CD4-positive, alpha-beta memory T cell (primary cell): ENCODE measurements at regions not wholly inside any gene's neighbourhood (a gene's known extent, or its start where the extent isn't known, plus 50 kb on each side); places are given as distances from the start of the nearest gene placed in this dataset.

ENCODE experiments used
- CTCF ChIA-PET: fragments of 350-600 bp; sonication (Branson Sonifier 250); formaldehyde crosslinking; loops from one replicate; lab custom pipeline; 2021; ENCODE audit warnings: inconsistent platforms; ENCODE audit not compliant: partially characterized antibody; lab: Charles Lee
- POLR2A ChIA-PET: fragments of 350-600 bp; sonication (Branson Sonifier 250); formaldehyde crosslinking; loops from one replicate; lab custom pipeline; 2021; ENCODE audit not compliant: partially characterized antibody; lab: Charles Lee
- DNase-seq, 5 donors: peaks; one replicate each; pipeline versions ENCODE4 v3.0.0 to v3.0.0-alpha.2; 2020 to 2022; ENCODE audit warnings: mixed read lengths in 1 of 5
- H3K27ac ChIP-seq: one replicate; pipeline ENCODE4 v1.7.0; 2013; ENCODE audit warnings: low read depth, low read length
- H3K27me3 ChIP-seq: 2 replicates; pipeline ENCODE4 v1.7.0; 2013; ENCODE audit warnings: mild to moderate bottlenecking, low read length, moderate library complexity; ENCODE audit not compliant: insufficient read depth
- H3K36me3 ChIP-seq: 2 replicates; pipeline ENCODE4 v1.7.0; 2013; ENCODE audit warnings: mild to moderate bottlenecking, low read length, moderate library complexity; ENCODE audit not compliant: insufficient read depth
- H3K4me1 ChIP-seq: 2 replicates; pipeline ENCODE4 v1.7.0; 2013; ENCODE audit warnings: mild to moderate bottlenecking, low read length, moderate library complexity; ENCODE audit not compliant: insufficient read depth
- H3K4me3 ChIP-seq, 2 donors: one replicate each; pipeline ENCODE4 v1.7.0; 2013; ENCODE audit warnings: low read length in 2 of 2, mild to moderate bottlenecking in 1 of 2
- H3K9me3 ChIP-seq, 2 donors: one replicate each; pipeline ENCODE4 v1.7.0; 2013; ENCODE audit warnings: low read length in 2 of 2, control low read depth in 1 of 2; ENCODE audit not compliant: control insufficient read depth in 1 of 2
- H3K27ac Mint-ChIP-seq, 7 donors: one replicate each; pipeline ENCODE4 v1.8.0; 2020 to 2021; ENCODE audit warnings: mixed read lengths in 7 of 7, mild to moderate bottlenecking in 6 of 7, inconsistent platforms in 3 of 7, moderate library complexity in 3 of 7
- H3K27me3 Mint-ChIP-seq, 2 donors: one replicate each; pipeline ENCODE4 v1.8.0; 2020 to 2021; ENCODE audit warnings: mixed read lengths in 2 of 2
- H3K36me3 Mint-ChIP-seq, 2 donors: one replicate each; pipeline ENCODE4 v1.8.0; 2020 to 2021; ENCODE audit warnings: mixed read lengths in 2 of 2, inconsistent platforms in 1 of 2, mild to moderate bottlenecking in 1 of 2
- H3K4me1 Mint-ChIP-seq, 4 donors: one replicate each; pipeline ENCODE4 v1.8.0; 2020 to 2021; ENCODE audit warnings: mixed read lengths in 4 of 4, mild to moderate bottlenecking in 1 of 4
- H3K4me3 Mint-ChIP-seq, 8 donors: one replicate each; pipeline ENCODE4 v1.8.0; 2020 to 2021; ENCODE audit warnings: mixed read lengths in 8 of 8, mild to moderate bottlenecking in 7 of 8, moderate library complexity in 6 of 8, inconsistent platforms in 3 of 8
- H3K9me3 Mint-ChIP-seq, 8 donors: one replicate each; pipeline ENCODE4 v1.8.0; 2020 to 2021; ENCODE audit warnings: mixed read lengths in 8 of 8, mild to moderate bottlenecking in 5 of 8, inconsistent platforms in 3 of 8, moderate library complexity in 1 of 8
- intact Hi-C: fragments of 100-400 bp; cut with micrococcal nuclease; formaldehyde crosslinking; loops from one replicate; pipeline ENCODE4 v1.15.1; 2023

DNA sequence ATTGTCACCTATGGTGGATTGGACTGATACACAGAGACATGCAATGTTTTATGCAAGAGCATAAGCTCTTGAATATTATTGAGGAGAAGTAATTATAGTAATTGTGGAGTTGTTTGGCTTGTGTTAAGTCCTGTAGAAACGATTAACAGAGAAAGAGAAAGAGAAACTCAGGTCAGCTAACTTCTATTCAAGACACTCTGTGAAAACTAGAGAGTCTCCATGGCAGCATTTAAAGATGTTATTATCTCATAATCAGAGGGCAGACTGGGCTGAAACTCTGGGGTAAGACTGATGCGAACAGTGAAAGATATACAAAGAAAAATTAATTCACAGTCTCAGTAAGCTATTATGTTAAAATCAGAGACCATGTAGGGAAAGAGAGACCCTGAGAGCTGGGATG, 625.7 kb downstream of the FAT4 start:
- Mint-ChIP-seq H3K4me1 (no peaks in the 10 kb centered on the region), H3K36me3 (no peaks in the 10 kb centered on the region), H3K9me3 (peaks cover 0 to 17% (median 4%) of the 10 kb centered on the region in 8 donors), H3K27me3 (no peaks in the 10 kb centered on the region), H3K27ac (no peak overlapping the region), H3K4me3 (no peak overlapping the region)
- POLR2A ChIA-PET, result no interaction called here
- no peak overlapping the region for H3K27ac ChIP-seq
- no peaks in the 10 kb centered on the region for H3K27me3 ChIP-seq
- H3K9me3 ChIP-seq, result peaks cover 0 to 5% of the 10 kb centered on the region in 2 donors
- H3K36me3 ChIP-seq, result no peaks in the 10 kb centered on the region
- CTCF ChIA-PET, result no interaction called here
- DNase-seq, result no peak
- intact Hi-C loops, result no loop called here
- H3K4me3 ChIP-seq, result no peak overlapping the region
- H3K4me1 ChIP-seq, result no peaks in the 10 kb centered on the region

DNA sequence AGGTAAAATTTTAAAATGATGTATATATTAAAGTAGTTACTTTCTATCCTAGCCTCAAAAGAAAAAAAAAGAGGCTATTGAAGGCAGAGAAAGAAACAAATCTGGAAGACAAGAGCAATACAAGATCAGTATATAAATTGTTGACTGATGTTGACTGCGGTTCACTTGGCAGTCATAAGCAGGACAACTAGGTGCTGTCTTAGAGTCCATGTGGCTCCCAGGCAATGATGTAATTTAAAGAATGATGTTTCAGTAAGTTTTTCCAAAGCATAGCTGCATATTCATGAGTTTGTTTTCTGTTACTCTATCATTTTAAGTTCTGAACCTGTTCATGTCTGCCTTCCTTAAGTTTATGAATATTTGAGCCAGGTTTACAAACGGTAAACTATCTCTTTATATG, 630.2 kb downstream of the FAT4 start:
- no peak overlapping the region for H3K27ac ChIP-seq
- no peaks in the 10 kb centered on the region for H3K36me3 ChIP-seq
- no peak for DNase-seq
- Mint-ChIP-seq H3K9me3 (peaks cover 0 to 12% (median 2%) of the 10 kb centered on the region in 8 donors), H3K36me3 (no peaks in the 10 kb centered on the region), H3K4me3 (no peak overlapping the region), H3K27me3 (no peaks in the 10 kb centered on the region), H3K27ac (no peak overlapping the region), H3K4me1 (no peaks in the 10 kb centered on the region)
- peaks cover 0 to under 1% of the 10 kb centered on the region in 2 donors for H3K9me3 ChIP-seq
- H3K4me3 ChIP-seq, result no peak overlapping the region
- CTCF ChIA-PET, result no interaction called here
- POLR2A ChIA-PET, result no interaction called here
- H3K27me3 ChIP-seq, result no peaks in the 10 kb centered on the region
- no peaks in the 10 kb centered on the region for H3K4me1 ChIP-seq
- intact Hi-C loops, result no loop called here

DNA sequence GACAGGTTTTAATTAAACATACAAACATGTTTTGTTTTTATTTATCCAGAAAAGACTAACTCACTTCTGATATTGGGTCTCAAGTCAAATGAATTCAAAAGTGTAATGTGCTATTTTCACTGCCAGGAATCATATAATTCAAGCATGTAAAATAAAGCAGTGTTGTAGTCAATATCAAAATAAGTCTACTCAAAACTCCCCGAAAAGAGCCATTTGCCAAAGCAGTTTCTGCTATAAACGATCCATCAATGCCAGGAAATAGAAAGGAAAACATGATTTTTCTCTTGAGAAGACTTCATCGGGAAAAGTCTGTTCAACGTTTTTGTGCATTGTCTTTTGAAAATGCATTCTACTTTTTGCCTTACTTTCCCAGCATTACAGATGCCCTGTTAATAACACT, 633.3 kb downstream of the FAT4 start:
- no peaks in the 10 kb centered on the region for H3K4me1 Mint-ChIP-seq
- no peaks in the 10 kb centered on the region for H3K36me3 Mint-ChIP-seq
- no peak overlapping the region for H3K4me3 Mint-ChIP-seq
- H3K36me3 ChIP-seq, result no peaks in the 10 kb centered on the region
- no peak overlapping the region for H3K4me3 ChIP-seq
- H3K4me1 ChIP-seq, result no peaks in the 10 kb centered on the region
- intact Hi-C loops, result no loop called here
- ChIA-PET POLR2A (no interaction called here), CTCF (no interaction called here)
- H3K9me3 Mint-ChIP-seq, result peaks cover 0 to 7% (median under 1%) of the 10 kb centered on the region in 8 donors
- H3K27me3 Mint-ChIP-seq, result no peaks in the 10 kb centered on the region
- no peaks in the 10 kb centered on the region for H3K9me3 ChIP-seq
- no peak overlapping the region for H3K27ac Mint-ChIP-seq
- no peak for DNase-seq
- no peak overlapping the region for H3K27ac ChIP-seq
- no peaks in the 10 kb centered on the region for H3K27me3 ChIP-seq

DNA sequence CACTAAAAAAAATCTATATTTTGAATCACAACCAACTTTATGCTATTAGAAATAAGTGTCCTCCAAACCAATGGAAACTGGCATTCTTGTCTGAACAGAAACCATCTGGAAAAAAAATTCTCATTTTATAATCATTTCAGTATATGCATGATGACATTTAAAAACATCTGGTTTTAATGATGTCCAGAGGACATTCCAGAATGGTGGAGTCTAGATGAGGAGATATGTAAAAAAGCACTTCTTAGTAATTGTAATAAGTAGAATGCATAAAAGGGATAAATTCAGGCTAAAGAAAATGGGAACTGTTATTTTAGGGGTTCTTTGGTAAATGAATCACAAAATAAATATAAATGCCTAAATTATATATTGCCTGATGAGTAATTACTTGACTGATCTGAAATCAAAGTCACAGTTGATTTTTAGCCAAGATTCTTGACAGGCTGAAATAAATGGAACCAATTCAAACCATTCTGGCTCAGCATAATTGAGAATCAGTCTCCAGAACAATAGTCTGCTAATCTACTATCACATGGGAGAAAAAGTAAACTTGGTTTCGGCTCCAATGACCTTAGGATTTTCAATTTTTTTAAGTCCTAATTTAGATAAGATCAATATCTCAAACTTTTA, 636.6 kb downstream of the FAT4 start:
- Mint-ChIP-seq H3K4me1 (no peaks in the 10 kb centered on the region), H3K27me3 (no peaks in the 10 kb centered on the region), H3K9me3 (peaks cover 0 to 6% (median 1%) of the 10 kb centered on the region in 8 donors), H3K36me3 (no peaks in the 10 kb centered on the region), H3K4me3 (no peak overlapping the region), H3K27ac (no peak overlapping the region)
- CTCF ChIA-PET, result no interaction called here
- no peaks in the 10 kb centered on the region for H3K9me3 ChIP-seq
- POLR2A ChIA-PET, result no interaction called here
- no peak for DNase-seq
- intact Hi-C loops, result no loop called here
- no peaks in the 10 kb centered on the region for H3K27me3 ChIP-seq
- H3K36me3 ChIP-seq, result no peaks in the 10 kb centered on the region
- H3K27ac ChIP-seq, result no peak overlapping the region
- no peaks in the 10 kb centered on the region for H3K4me1 ChIP-seq
- no peak overlapping the region for H3K4me3 ChIP-seq

DNA sequence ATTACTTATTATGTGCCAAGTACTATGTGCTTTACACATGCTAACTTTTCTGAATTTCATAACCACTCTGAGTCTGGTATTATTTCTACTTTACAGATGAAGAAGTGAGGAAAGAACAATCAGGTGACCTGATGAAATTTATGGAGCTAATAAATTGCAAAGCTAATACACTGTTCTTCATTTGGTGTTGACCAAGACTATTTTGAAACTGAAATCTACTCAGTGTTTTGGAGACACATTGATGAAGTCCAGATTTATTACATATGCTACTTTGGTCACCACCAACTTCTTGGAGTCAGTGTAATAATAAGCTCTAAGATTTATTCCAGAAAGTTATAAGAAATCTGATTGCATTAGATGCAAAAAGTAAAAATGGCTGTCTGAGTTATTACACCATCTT, 637.9 kb downstream of the FAT4 start:
- intact Hi-C loops, result no loop called here
- ChIA-PET POLR2A (no interaction called here), CTCF (no interaction called here)
- Histone ChIP-seq H3K27ac (no peak overlapping the region), H3K4me3 (no peak overlapping the region), H3K36me3 (no peaks in the 10 kb centered on the region), H3K27me3 (no peaks in the 10 kb centered on the region), H3K9me3 (no peaks in the 10 kb centered on the region), H3K4me1 (no peaks in the 10 kb centered on the region)
- no peaks in the 10 kb centered on the region for H3K27me3 Mint-ChIP-seq
- no peaks in the 10 kb centered on the region for H3K4me1 Mint-ChIP-seq
- H3K4me3 Mint-ChIP-seq, result no peak overlapping the region
- DNase-seq, result no peak
- H3K27ac Mint-ChIP-seq, result no peak overlapping the region
- H3K36me3 Mint-ChIP-seq, result no peaks in the 10 kb centered on the region
- H3K9me3 Mint-ChIP-seq, result peaks cover 0 to 6% (median 2%) of the 10 kb centered on the region in 8 donors

DNA sequence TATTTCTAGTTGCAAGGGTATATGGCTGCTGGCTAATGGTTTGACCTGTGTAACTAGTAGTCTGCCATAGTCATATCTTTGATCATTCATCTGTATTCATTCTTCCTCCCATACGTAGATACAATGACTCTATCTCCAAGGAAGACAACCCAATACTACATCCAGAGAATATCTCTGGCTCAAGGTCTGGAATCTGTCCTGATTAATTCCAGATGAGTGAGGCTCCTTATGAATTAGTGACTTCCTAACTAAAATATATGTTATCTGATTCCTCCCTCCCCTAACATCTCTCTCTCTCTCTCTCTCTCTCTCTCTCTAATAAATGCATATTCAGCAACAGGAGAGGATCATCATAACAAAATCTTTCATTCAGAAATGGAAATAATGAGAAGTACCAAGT, 641.5 kb downstream of the FAT4 start:
- H3K36me3 Mint-ChIP-seq, result no peaks in the 10 kb centered on the region
- DNase-seq, result no peak
- Histone ChIP-seq H3K9me3 (no peaks in the 10 kb centered on the region), H3K4me3 (no peak overlapping the region), H3K27me3 (no peaks in the 10 kb centered on the region), H3K36me3 (no peaks in the 10 kb centered on the region), H3K4me1 (no peaks in the 10 kb centered on the region), H3K27ac (no peak overlapping the region)
- ChIA-PET POLR2A (no interaction called here), CTCF (no interaction called here)
- intact Hi-C loops, result no loop called here
- peaks cover 2 to 8% (median 3%) of the 10 kb centered on the region in 8 donors for H3K9me3 Mint-ChIP-seq
- H3K27me3 Mint-ChIP-seq, result no peaks in the 10 kb centered on the region
- no peak overlapping the region for H3K4me3 Mint-ChIP-seq
- H3K27ac Mint-ChIP-seq, result no peak overlapping the region
- H3K4me1 Mint-ChIP-seq, result no peaks in the 10 kb centered on the region

DNA sequence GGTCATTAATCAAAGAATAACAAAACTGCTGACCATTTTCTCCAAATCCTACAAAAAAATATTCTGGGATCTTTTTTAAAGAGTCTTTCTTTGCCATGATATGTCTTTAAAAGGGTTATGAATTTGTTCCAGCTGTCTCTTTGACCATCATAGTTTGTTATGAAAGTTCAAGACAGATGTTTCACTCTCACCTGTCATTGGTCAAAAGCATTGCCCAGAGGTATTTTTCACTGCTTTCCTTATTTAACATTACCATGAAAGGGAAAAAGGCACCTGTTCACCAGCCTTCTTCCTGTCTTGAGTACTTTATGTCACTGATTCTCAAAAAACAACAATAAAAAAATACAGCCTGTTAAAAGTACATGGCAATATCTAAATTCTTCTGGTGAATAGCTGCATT, 643.8 kb downstream of the FAT4 start:
- H3K27me3 ChIP-seq, result no peaks in the 10 kb centered on the region
- H3K27ac ChIP-seq, result no peak overlapping the region
- Mint-ChIP-seq H3K27ac (no peak overlapping the region), H3K9me3 (peaks cover 2 to 21% (median 11%) of the 10 kb centered on the region in 8 donors), H3K4me1 (no peaks in the 10 kb centered on the region), H3K36me3 (no peaks in the 10 kb centered on the region), H3K27me3 (no peaks in the 10 kb centered on the region), H3K4me3 (no peak overlapping the region)
- ChIA-PET CTCF (no interaction called here), POLR2A (no interaction called here)
- no peaks in the 10 kb centered on the region for H3K36me3 ChIP-seq
- H3K4me1 ChIP-seq, result no peaks in the 10 kb centered on the region
- intact Hi-C loops, result no loop called here
- DNase-seq, result no peak
- H3K9me3 ChIP-seq, result no peaks in the 10 kb centered on the region
- no peak overlapping the region for H3K4me3 ChIP-seq

DNA sequence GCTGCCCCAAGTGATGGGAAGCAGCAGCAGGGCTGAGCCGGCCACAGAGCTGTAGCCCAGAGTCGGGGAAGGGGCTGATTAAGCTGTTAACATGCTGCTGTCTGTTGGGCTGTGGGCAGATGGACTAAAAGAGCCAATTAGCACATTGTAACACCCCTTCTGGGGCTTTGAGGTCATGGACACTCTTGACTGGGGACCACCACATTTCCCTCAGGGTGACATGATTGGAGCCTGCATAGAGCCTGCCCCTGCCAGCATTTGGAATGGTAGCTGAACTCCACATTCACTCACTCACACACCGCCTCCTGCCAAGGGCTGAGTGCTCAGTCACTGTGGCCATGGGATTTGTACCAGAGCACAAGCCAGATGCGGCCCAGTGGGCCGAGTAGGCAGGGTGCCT, 646.9 kb downstream of the FAT4 start:
- no peaks in the 10 kb centered on the region for H3K27me3 ChIP-seq
- H3K4me1 ChIP-seq, result no peaks in the 10 kb centered on the region
- Mint-ChIP-seq H3K27me3 (no peaks in the 10 kb centered on the region), H3K4me3 (no peak overlapping the region), H3K4me1 (no peaks in the 10 kb centered on the region), H3K27ac (no peak overlapping the region), H3K36me3 (no peaks in the 10 kb centered on the region), H3K9me3 (peaks cover 2 to 21% (median 13%) of the 10 kb centered on the region in 8 donors)
- intact Hi-C loops, result no loop called here
- H3K9me3 ChIP-seq, result no peaks in the 10 kb centered on the region
- CTCF ChIA-PET, result no interaction called here
- H3K4me3 ChIP-seq, result no peak overlapping the region
- H3K36me3 ChIP-seq, result no peaks in the 10 kb centered on the region
- no peak overlapping the region for H3K27ac ChIP-seq
- DNase-seq, result no peak
- POLR2A ChIA-PET, result no interaction called here
